GM18520 (cell line): ENCODE measurements at regions not wholly inside any gene's neighbourhood (a gene's known extent, or its start where the extent isn't known, plus 50 kb on each side); places are given as distances from the start of the nearest gene placed in this dataset.
A peak's percentile ranks its signal among the peaks of the same experiment; 100 is the strongest.

Experiments used
- ATAC-seq: cut with Tn5 transposase; IDR thresholded peaks from one replicate; pipeline ENCODE4 v1.9.1; 2021; ENCODE audit not compliant: unreplicated experiment

DNA sequence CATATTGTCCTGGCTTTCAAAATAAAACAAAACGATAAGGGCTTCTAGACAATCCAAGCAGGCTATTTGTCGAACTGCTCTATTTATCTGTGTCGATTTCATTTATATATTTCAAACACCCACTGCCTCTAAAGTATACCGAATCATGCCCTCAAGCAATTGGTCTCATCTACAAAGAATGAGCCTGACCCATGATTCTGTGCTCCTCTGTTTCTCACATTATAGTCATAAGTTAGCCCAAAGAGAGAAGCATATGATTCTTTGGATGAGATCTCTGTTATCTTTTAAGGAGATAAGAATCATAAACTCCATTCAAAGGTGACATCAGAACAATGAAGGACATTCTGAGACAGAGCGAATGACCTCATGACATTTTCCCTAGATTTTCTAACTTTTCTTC is 191.1 kb downstream of the MAP2K6 start:
- no peak for ATAC-seq

DNA sequence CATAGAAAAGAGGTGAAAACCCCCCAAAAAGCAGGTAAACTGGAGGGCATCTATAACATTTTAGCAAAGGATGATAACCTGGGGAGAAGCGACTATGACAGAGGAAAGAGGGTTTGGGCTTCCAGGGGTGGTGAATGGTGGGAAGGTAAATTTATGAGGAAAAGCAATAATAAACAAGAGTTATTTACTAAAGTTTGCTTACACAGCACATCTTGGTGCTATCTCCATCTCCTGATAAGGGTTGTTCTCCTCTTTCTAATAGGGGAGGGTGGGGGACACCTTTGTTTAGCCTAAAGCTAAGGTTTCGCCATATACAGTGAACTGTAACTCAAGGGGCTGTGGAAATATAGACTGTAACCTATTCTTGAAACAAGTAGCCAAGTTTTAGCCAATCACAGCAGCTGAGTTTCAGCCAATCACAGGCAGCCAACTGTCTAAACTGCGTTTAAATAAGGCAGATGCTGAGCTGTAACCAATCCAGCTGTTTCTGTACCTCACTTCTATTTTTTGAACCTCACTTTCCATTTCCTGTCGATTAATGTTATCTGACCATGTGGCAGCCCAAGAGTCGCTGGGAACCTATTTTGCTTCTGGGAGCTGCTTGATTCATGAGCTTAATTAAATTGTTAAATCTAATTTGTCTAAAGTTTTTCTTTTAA is 191.8 kb downstream of the MAP2K6 start:
- no peak for ATAC-seq

DNA sequence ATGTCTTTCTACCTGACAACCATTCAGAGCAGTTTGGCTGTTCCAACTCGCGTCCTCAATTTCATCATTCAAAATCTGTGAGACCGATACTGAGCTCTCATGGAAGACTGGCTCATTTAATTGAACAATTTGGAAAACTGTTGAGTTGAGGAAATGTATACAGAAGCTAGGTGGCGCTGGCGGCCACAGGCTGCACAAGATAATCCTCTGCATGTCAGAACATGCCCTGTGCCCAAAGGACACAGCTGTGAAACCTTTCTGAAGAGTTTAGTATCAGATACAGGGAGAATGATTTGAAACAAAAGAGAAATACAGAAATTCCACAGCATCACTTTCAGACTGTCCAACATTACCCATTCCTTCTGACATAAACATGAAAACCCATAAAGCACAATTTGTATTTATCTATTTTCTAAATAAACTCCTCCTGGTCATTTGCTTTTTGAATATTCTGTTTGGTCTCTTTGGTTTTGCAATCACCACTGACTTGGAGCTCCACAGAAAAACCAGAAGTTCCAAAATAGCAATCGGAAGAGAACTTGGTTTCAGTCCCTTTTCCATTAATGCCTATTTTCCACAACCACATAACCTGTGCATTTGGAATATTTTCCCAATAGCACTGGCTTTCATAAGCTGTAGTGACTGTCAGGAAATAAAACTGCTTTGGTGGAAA is 192.8 kb downstream of the MAP2K6 start:
- ATAC-seq: peak; percentile 81

DNA sequence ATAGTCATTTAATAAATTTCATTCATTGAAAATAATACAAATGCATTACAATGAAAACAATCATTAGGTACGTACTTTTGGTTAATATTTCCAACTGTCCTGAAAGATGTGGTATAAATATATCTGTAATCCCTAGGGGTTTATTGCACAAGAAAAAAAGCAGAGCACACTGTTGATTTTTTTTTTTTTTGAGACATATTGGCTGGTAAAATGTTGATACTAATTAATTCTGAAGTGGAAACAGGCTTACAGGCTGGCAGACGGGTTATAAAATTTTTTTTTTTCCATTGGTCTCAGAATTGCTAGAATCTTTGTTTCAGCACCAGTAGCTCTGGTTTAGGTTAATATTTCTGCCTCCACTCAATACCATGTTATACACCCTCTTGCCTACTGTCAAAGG is 193.6 kb downstream of the MAP2K6 start:
- no peak for ATAC-seq

DNA sequence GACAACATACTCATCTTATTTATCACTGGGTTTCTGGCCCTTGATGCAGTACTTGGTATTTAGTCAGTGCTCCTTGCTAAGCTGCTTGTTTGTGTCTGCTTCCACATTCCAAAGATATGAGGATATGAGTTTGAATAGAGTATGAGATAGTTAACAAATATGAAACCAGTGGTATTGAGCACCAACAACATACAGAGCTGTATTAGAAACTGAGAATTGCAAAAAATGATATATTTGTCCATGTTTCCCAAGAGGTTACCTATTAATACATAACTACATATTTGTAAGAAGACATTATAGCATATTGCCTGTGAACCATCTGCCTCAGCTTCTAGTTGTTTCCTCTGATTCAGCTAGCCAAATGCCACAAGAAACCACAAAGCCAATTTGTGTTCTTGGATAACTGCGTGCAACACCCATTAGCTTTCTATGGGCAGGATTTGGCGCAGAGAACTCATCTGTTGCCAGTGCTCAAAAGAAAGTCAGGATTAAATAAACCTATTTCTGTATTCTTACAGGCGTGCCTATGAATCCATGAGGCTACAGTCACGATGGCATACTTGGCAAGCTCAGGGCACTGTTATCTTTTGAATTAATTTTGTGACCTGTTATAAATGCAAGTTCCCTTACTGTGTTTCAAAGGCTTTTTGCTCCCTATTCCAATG is 194.4 kb downstream of the MAP2K6 start:
- ATAC-seq: no peak

DNA sequence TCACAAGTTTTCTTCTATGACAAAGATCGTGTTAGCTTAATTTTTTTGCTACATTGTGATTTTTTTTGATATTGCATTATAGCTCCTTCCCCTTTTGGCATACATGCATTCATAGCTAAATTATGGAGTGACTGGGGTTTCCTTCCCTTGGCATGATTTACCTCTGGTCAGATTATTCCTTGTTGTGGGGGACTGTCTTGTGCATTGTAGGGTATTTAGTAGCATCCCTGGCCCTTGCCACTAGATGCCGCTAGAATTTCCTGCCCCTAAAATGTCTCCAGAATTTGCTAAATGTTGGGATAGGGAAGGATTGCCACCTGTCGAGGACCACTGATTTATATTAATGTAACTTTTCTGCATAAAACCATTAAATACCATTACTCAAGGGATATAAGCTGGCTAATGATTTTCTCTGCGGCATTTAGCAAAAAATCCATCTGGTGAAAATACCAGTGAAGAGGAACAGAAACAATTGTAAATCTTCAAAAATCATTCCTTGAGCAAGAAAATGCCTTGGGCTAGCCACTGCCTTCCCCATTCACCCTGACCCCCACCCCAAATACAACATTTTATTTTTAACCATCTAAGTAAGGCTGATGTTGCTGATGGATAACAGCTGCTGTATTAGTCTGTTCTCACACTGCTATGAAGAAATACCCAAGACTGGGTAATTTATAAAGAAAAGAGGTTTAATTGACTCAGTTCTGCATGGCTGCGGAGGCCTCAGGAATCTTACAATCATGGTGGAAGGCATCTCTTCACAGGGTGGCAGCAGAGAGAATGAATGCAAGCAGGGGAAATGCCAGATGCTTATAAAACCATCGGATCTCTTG is 195.2 kb downstream of the MAP2K6 start:
- no peak for ATAC-seq

DNA sequence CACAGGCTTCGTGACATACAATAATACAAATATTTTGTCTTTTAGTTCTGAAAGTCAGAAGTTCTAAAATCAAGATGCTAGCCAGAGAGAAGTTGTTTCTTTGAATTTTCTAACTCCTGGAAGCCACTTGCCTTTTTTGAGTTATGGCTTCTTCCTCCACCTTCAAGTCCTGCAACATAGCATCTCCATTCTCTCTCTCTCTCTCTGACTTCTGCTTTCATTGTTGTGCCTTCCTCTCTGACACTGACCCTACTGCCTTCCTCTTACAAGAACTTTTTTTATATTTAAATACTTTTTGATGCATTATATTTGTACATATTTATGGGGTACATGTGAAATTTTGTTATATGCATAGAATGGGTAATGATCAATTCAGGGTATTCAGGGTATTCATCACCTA is 205.9 kb downstream of the MAP2K6 start:
- no peak for ATAC-seq

DNA sequence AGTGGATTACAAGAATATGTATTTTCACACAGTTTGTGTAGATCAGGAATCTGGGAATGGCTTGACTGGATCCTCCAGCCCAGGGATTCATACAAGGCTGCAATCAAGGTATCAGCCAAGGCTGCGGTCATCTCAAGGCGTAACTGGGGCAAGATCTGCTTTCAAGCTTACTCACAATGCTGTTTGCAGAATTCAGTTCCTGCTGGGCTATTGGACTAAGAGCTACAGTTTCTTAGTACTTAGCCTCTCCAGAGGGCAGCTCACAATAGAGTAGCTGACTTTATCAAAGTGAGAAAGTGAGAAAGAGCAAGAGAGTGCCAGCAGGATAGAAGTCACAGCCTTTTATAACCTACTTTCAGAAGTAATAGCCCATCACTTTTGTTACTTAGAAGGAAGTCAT is 211.0 kb downstream of the MAP2K6 start:
- ATAC-seq: no peak

DNA sequence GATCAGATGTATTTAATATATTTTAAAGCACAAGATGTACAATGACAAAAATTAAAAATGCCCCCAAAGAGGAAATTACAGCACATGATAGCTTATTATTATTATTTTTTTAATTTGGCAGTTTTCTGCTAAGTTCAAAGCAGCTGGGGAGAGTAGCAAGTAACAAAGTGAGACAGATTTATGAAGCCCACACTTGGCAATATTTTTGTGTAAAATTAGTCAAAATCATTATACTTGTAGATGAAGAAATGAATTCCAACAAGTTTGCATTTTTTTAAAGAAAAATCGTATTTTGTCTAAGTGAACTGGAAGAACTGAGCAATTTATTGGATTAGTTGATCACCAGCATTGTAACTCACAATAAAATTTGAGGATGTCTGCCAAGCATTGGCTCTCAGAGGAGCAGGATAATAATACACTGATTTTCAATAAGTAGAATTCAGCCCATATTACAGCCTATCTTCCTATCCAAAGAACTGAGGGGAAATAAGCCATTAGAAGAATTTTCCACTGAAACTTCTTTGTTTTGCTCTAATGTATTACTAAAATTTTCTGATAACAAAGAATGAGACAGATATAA is 215.6 kb downstream of the MAP2K6 start:
- ATAC-seq: no peak

DNA sequence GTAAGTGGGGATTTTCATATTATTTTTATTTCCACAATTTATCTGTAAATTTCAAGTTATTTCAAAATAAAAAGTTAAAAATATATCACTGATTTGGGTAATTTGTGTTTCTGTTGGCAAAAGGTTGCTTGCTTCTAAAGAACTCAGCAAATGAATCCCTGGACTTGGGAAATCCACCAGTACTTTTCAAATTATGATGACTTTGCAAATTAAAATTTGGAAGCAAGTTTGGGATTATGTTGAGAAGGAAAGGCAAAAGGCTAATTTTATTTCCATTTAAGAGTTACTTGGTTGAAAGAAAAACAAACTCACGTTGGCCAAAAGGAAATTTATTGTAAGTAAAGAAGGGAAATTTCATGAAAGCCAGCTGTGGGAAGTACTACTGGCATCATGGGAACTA is 220.3 kb downstream of the MAP2K6 start:
- no peak for ATAC-seq

DNA sequence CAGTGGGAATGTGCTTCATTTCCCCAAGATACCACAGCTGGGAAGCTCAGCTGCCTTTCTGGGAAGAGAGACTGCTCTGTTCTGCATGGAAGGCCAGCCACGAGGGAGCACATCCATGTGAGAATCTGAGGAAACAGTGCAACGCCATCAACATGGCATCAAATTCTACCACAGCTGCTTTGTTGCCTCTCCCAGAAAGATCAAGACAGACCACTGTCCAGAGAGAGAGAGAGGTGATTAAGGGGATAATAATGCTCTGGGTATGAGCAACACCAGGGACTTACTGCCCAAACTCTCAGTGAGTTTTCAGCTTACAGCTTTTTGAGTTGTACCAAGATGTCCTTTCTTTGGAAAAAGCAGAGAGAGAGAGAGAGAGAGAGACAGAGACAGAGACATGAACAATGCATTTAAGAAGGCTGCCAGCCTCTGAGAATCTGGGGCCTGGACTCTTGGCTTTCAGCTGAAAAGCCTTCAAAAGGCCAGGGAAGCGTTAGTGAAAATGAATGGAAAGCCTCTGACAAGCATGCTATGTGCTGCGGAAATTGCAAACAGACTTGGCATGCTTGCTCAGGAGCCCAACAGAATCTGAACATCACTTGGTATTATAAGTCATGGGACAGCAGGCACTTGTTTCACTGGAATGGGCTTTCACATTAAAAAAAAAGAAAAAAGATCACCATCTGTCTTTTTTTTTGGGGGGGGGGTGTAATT is 223.1 kb downstream of the MAP2K6 start:
- ATAC-seq: no peak

DNA sequence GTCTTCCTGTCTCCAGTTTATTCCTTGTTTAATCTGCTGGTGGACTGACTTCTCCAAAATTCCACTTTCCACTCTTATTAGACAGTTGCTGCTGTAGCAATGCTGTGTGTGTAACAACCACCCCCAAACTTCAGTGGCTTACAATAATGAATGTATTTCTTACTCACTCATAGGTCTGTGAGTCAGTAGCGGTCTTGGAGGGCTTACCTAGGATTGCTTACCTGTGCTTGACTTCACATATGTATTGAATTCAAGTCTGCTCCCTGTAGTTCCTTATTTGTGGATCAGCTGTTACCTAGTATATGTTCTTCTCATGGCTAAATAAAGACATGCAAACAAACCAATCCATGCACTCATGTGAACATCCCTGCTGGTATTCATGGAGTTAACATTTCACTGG is 224.6 kb downstream of the MAP2K6 start:
- no peak for ATAC-seq

DNA sequence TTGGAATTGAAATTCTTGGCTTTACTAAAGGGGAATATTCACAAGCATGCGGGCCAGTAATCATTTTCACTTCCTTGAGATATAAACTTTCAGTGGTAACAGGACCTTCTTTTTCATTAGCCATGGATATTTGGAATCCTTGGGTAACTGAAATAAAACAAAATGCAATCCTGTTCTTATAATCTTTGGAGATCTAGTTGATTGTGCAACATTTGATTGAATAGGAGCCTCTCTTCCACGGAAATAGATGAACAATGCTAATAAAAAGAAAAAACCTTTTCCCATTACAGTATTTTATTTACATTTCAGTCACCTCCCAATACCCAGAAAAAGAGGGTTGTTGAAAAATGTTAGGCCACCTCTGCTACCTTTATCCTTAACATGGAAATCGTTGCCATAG is 225.6 kb downstream of the MAP2K6 start:
- ATAC-seq: no peak

DNA sequence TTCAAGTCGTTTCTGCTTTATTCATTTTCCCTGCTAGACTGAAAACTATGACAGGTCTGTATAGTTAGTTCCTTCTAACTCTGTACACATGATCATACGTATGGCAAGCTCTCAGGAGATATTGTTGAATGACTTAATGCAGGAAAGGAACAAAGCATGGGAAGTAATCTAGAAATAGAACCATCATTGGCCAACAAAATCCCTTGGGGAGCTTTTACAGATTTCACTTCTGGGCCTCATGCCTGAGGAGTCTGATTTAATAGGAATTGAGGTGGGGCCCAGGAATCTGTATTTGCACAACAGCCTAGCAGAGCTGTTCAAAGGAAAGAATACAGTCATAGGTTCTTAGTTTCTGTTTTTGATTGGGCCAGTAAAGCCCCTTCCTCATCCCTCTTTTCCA is 229.2 kb downstream of the MAP2K6 start:
- ATAC-seq: no peak

DNA sequence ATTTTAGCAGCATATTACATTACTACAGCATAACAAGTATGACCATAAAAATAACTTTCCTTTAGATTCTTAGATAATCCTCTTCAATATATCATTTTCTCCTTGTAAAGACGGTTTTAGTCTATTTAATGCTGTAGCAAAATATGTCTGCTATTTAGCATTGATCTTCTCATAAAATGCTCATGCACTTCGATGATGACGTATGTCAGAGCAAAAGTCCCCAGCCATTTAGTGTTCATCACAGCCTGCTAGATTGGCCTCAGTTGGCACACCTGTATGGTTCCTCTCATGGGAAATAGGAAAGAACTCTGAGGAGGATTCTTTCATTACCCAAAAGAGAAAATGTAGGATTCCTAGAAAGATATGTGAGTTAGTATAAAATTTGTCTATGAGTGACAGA is 232.2 kb downstream of the MAP2K6 start:
- no peak for ATAC-seq

DNA sequence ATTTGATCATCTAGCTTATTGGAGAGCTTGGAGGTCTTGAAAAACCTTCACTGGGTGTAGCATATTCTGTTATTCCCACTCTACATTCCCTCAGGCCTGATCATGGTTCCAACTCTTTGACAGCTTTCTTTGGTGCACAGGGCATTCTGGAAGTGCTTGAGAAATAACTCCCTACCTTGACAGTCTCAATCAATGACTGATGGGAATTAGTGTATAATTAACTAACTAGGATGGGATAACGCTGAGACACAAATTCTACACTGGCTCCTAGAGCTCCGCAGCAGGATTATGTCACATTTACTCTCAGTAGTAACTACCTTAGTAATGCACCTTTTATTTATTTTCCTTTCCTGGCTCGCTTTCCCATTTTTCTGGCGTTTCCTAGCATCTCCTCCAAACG is 236.4 kb downstream of the MAP2K6 start:
- ATAC-seq: no peak

DNA sequence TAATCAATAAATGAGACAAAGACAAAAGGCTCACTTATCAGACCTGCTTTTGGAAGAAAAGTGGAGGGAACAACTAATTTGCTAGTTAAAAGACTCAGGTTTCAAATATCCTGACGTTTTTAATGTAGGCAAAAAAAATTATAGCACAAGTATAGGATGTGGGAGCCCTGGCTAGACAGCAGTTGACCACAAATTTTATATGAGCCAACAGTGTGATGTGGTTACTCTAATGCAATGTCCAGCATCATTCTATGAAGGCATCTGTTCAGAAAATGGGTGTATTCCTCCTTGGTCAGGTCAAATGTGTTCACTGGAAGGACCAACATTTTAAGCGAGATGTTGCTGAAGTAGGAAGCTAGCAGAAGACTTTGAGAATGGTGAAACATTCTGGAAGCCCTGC is 237.4 kb downstream of the MAP2K6 start:
- no peak for ATAC-seq

DNA sequence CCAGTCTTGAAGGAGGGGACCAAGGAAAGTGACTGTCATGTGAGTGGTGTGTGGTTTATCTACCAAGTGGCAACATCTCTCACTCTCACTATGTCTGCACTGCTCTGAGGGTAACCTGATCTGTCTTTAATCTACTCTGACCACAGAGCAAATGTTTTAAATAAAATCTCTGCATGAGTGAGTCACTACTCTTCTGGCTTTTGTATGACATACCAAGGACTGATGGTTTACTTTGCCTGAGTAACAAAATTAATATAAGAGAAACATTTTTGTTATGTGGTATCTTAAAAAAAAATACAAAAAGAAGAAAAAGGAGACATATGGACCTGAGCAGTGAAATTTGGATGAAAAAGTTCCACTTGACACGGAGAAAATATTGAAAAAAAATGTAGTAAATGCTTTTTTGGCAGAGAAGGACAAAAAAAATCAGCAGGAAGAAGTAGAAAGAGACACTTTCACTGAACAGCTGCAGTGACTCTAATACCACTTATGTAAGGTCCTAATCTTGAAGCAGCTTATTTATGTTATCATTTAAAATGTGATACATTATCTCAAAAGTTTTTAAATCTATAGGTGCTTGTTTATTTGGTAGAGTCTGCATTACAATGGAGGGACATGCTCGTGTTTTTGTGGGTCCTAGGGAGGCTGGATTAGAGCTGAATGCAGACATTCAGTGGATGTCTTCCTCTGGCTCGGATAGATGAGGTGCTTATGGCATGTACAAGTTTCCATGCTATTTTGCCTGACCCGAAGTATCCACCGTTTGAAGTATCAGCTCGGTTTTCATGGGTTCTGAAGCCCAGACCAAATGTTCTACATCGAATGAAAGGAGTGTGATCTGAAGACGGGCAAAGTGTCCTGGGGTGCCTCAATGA is 240.7 kb downstream of the MAP2K6 start:
- no peak for ATAC-seq

DNA sequence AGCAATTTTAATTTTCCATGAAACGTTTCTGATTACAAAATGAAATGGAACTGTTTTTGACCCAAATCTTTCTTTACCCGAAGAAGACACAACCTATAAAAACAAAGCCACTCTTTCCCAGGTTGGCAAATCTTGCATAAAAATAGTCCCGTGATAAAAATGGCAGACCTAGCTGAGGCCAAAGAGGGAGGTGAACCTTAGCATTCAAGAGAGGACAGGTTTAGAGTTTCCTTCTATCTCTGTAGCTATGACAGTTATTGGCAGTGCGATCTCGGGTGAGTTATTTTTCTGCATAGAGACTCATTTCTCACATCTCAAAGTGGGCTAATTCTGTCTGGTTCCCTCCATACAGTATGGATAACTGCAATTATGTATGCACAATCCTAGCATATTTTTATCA is 241.4 kb downstream of the MAP2K6 start:
- no peak for ATAC-seq
